Panc1 (cell line): ENCODE measurements at regions not wholly inside any gene's neighbourhood (a gene's known extent, or its start where the extent isn't known, plus 50 kb on each side); places are given as distances from the start of the nearest gene placed in this dataset.
"Not testable (repeated sequence)": the region's sequence is repeated elsewhere in the genome, so short reads cannot be mapped to it uniquely, and the experiment has no call there.

Experiments
- TF ChIP-seq, protein P1 (sequence below), 2 experiments: IDR thresholded peaks; 2 replicates each; pipeline ENCODE4 v1.6.1; 2011 to 2012; ENCODE audit warnings: low read depth in 2 of 2, control low read depth in 1 of 2, low read length in 1 of 2, mild to moderate bottlenecking in 1 of 2, moderate library complexity in 1 of 2; ENCODE audit not compliant: insufficient read depth in 1 of 2
- TF ChIP-seq, protein P2 (sequence below): fragments of 450-650 bp; IDR thresholded peaks from 2 replicates; pipeline ENCODE4 v1.5.1; 2017; ENCODE audit warnings: mild to moderate bottlenecking

DNA sequence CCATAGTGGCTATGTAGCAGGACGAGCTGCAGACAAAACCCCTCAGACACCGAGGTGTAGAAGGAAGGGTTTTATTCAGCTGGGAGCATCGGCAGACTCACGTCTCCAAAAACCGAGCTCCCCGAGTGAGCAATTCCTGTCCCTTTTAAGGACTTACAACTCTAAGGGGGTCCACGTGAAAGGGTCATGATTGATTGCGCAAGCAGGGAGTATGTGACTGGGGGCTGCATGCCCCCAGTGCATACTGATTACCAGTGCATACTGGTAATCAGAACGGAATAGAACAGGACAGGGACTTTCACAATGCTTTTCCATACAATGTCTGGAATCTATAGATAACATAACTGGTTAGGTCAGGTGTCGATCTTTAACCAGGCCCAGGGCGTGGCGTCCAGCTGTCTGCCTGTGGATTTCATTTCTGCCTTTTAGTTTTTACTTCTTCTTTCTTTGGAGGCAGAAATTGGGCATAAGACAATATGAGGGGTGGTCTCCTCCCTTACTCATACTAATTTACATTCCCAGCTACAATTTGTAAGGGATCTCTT is 447.3 kb downstream of the OTOL1 start:
- TF ChIP-seq, protein P1, sequence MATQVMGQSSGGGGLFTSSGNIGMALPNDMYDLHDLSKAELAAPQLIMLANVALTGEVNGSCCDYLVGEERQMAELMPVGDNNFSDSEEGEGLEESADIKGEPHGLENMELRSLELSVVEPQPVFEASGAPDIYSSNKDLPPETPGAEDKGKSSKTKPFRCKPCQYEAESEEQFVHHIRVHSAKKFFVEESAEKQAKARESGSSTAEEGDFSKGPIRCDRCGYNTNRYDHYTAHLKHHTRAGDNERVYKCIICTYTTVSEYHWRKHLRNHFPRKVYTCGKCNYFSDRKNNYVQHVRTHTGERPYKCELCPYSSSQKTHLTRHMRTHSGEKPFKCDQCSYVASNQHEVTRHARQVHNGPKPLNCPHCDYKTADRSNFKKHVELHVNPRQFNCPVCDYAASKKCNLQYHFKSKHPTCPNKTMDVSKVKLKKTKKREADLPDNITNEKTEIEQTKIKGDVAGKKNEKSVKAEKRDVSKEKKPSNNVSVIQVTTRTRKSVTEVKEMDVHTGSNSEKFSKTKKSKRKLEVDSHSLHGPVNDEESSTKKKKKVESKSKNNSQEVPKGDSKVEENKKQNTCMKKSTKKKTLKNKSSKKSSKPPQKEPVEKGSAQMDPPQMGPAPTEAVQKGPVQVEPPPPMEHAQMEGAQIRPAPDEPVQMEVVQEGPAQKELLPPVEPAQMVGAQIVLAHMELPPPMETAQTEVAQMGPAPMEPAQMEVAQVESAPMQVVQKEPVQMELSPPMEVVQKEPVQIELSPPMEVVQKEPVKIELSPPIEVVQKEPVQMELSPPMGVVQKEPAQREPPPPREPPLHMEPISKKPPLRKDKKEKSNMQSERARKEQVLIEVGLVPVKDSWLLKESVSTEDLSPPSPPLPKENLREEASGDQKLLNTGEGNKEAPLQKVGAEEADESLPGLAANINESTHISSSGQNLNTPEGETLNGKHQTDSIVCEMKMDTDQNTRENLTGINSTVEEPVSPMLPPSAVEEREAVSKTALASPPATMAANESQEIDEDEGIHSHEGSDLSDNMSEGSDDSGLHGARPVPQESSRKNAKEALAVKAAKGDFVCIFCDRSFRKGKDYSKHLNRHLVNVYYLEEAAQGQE (IDR thresholded peaks at IDR 0.05; ENCODE audit: insufficient read depth in 1 of 2, low read depth in 2 of 2, low read length in 1 of 2), result not testable (repeated sequence)
- TF ChIP-seq, protein P2, sequence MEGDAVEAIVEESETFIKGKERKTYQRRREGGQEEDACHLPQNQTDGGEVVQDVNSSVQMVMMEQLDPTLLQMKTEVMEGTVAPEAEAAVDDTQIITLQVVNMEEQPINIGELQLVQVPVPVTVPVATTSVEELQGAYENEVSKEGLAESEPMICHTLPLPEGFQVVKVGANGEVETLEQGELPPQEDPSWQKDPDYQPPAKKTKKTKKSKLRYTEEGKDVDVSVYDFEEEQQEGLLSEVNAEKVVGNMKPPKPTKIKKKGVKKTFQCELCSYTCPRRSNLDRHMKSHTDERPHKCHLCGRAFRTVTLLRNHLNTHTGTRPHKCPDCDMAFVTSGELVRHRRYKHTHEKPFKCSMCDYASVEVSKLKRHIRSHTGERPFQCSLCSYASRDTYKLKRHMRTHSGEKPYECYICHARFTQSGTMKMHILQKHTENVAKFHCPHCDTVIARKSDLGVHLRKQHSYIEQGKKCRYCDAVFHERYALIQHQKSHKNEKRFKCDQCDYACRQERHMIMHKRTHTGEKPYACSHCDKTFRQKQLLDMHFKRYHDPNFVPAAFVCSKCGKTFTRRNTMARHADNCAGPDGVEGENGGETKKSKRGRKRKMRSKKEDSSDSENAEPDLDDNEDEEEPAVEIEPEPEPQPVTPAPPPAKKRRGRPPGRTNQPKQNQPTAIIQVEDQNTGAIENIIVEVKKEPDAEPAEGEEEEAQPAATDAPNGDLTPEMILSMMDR, result not testable (repeated sequence)
